GM18861 (cell line): ENCODE measurements at regions not wholly inside any gene's neighbourhood (a gene's known extent, or its start where the extent isn't known, plus 50 kb on each side); places are given as distances from the start of the nearest gene placed in this dataset.
"Not testable (repeated sequence)": the region's sequence is repeated elsewhere in the genome, so short reads cannot be mapped to it uniquely, and the experiment has no call there.

Experiments
- ATAC-seq: cut with Tn5 transposase; IDR thresholded peaks from one replicate; pipeline ENCODE4 v1.9.1; 2021; ENCODE audit not compliant: unreplicated experiment

DNA sequence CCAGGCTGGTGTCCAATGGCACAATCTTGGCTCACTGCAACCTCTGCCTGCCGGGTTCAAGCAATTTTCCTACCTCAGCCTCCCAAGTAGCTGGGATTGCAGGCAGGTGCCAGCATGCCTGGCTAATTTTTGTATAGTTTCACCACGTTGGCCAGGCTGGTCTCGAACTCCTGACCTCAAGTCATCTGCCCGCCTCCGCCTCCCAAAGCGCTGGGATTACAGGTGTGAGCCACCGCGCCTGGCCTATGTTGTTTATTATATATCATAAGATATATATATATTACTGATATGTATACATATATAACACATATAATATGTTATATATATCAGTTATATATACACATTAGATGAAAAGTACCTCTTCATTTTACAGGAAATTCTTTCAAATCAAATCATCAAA, 914.7 kb downstream of the FOXD4L5 start:
- not testable (repeated sequence) for ATAC-seq

DNA sequence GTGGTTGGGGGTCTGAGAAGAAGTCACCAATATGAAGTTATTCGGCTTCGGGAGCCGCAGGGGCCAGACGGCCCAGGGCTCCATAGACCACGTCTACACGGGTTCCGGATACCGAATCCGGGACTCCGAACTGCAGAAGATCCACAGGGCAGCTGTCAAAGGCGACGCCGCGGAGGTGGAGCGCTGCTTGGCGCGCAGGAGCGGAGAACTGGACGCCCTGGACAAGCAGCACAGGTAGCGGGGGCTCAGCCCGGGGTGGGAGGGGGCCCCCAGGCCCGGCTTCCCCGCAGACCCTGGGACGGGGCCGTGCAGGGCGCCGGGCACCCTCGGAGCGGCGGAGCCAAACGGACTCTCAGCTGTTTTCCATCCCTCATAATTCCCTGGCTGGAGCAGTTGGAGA, 915.4 kb downstream of the FOXD4L5 start:
- not testable (repeated sequence) for ATAC-seq

DNA sequence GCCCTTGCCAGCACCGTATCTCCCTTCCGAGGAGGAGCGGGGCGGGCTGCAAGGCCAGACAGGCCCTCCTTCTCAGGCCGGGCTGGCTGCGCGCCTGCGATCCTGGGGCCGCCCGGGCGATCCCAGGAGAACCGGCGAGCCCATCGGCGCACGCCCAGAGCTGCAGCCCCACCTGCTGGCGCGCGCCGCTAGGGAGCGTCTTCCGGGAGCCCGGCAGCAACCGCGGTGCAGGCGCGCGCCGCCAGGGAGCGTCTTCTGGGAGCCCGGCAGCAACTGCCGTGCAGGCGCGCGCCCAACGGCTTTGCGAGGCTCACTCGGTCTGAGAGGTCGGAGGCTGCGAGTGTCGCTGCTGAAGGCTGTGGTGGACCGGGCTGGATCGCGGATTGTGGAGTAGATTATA, 915.9 kb downstream of the FOXD4L5 start:
- ATAC-seq: peak; percentile 100

DNA sequence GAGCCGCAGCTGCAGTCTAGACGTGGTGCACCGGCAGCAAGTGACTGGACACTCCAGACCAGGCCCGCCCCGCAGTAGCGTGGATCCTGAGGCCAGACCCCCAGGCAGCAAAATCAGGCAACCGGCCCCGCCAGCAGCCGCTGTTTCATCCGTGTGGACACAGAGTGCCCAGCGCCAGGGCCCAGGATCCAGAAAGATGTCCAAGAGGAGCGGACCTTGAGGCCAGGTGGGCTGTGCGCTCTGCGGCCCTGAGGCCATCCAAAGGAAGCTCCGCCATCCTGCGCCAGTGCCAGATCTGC, 916.4 kb downstream of the FOXD4L5 start:
- not testable (repeated sequence) for ATAC-seq

DNA sequence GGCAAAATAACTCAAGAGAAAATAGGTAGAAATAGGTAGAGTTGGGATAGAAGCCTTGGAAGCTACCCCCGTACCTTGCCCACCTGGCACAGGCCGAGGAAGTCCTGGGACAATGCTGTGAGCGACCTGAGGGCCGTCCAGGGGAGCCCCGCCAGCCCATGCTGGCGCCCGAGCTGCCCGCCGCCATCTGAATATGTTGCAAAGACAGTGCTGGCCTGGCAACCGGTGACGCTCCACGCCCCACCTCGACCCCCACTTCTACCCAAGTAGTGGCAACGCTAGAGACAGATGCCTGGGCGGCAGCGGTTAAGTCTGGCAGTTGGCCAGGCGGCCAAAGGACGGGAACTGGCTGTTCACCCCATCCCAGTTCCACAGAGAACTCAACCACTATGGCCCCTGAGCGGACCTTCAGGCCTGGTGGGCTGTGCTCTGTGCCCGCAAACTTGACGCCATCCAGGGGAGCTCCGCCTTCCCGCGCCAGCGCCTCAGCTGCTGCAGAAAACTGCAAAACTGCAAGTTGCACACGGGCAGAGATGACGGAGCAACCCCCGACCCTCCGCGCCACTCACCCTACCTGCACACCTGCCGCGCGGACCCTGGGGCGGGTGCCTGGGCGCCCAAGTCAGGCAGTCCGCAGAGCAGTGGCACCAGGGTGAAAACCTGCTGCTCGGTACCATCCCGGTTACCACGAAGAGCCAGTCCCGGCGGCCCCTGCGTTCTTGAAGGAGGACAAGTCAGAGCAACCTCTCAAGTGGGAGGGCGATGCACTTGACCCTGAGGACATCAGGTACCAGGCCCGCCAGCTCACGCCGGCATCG, 917.0 kb downstream of the FOXD4L5 start:
- ATAC-seq: not testable (repeated sequence)
